HUES64 (cell line): ENCODE measurements at regions not wholly inside any gene's neighbourhood (a gene's known extent, or its start where the extent isn't known, plus 50 kb on each side); places are given as distances from the start of the nearest gene placed in this dataset.
"Not testable (repeated sequence)": the region's sequence is repeated elsewhere in the genome, so short reads cannot be mapped to it uniquely, and the experiment has no call there.

Experiments
- H3K27ac ChIP-seq: 2 replicates; pipeline ENCODE4 v1.7.0; 2013; ENCODE audit warnings: low read depth, low read length, inconsistent platforms
- H3K27me3 ChIP-seq: 2 replicates; pipeline ENCODE4 v1.6.1; 2013; ENCODE audit warnings: mild to moderate bottlenecking, low read length; ENCODE audit not compliant: insufficient read depth
- H3K36me3 ChIP-seq: 2 replicates; pipeline ENCODE4 v1.6.1; 2013; ENCODE audit warnings: mild to moderate bottlenecking, low read length; ENCODE audit not compliant: insufficient read depth
- H3K4me1 ChIP-seq: 2 replicates; pipeline ENCODE4 v1.6.1; 2013; ENCODE audit warnings: mild to moderate bottlenecking, low read length, moderate library complexity; ENCODE audit not compliant: insufficient read depth
- H3K4me3 ChIP-seq: 2 replicates; pipeline ENCODE4 v1.5.1; 2013; ENCODE audit warnings: mild to moderate bottlenecking, low read length, moderate library complexity
- H3K9ac ChIP-seq: 2 replicates; pipeline ENCODE4 v1.6.1; 2013; ENCODE audit warnings: mild to moderate bottlenecking, low read depth, low read length
- H3K9me3 ChIP-seq: 2 replicates; pipeline ENCODE4 v1.6.1; 2013; ENCODE audit warnings: low read depth, low read length; ENCODE audit not compliant: insufficient read depth
- WGBS: fragments of 150-250, 120-280 bp; methylation state at CpG from one replicate; pipeline ENCODE4 v1.1.7; 2013; ENCODE audit warnings: missing lambda C conversion rate; 5-methylcytosine and 5-hydroxymethylcytosine counted together

DNA sequence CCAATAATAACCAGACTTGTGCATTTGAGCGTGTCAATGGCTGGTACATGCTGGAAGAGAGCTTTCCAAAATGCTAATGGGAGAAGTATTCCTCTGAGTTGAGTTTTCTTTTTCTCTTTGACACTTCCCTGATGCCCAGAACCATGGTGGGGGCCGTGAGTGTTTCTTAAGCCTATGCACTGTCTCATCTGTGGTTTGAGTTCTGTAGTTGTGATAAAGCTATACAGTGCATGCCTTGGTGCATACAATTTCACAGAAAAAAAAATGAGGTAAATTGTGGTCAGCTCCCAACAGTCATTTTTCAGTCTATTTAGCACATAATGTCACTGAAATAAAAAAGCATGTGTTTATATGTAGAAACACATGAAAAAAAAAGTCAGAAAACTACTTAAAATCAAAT, 204.8 kb downstream of the HDGFL1 start:
- Histone ChIP-seq H3K36me3 (no peaks in the 10 kb centered on the region), H3K4me3 (no peak overlapping the region), H3K27me3 (no peaks in the 10 kb centered on the region), H3K27ac (no peak overlapping the region), H3K9me3 (peaks cover 17% of the 10 kb centered on the region), H3K9ac (no peak overlapping the region), H3K4me1 (no peaks in the 10 kb centered on the region)
- 88% methylated on average over 2 of the region's 2 CpGs for WGBS

DNA sequence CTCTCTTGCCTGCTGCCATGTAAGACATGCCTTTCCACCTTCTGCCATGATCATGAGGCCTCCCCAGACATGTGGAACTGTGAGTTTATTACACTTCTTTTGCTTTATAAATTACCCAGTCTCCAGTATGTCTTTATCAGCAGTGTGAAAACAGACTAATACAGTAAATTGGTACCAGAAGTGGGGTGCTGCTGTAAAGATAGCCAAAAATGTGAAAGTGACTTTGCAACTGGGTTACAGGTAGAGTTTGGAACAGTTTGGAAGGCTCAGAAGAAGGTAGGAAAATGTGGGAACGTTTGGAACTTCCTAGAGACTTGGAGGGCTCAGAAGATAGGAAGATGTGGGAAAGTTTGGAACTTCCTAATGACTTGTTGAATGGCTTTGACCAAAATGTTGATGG, 209.1 kb downstream of the HDGFL1 start:
- 80% methylated on average over 1 of the region's 1 CpG for WGBS
- not testable (repeated sequence) for H3K4me1 ChIP-seq, H3K27me3 ChIP-seq, H3K36me3 ChIP-seq, H3K27ac ChIP-seq, H3K4me3 ChIP-seq, H3K9ac ChIP-seq
- peaks cover 25% of the 10 kb centered on the region for H3K9me3 ChIP-seq

DNA sequence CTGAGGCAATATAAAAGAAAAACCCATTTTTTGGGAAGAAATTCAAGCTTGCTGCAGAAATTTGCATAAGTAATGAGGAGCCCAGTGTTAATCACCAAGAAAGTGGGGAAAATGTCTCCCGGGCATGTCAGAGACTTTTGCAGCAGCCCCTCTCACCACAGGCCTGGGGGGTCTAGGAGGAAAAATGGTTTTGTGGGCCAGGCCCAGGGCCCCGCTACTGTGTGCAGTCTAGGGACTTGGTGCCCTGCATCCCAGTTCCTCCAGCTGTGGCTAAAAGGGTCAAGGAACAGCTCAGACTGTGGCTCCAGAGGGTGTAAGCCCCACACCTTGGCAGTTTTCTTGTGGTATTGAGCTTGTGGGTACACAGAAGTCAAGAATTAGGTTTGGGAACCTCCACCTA, 209.7 kb downstream of the HDGFL1 start:
- no peak overlapping the region for H3K4me3 ChIP-seq
- H3K36me3 ChIP-seq = no peaks in the 10 kb centered on the region
- no peak overlapping the region for H3K9ac ChIP-seq
- H3K4me1 ChIP-seq = peaks cover under 1% of the 10 kb centered on the region; the same call in 1 of the 2 replicates
- peaks cover 25% of the 10 kb centered on the region for H3K9me3 ChIP-seq
- WGBS = 95% methylated on average over 2 of the region's 2 CpGs
- H3K27me3 ChIP-seq = no peaks in the 10 kb centered on the region
- no peak overlapping the region for H3K27ac ChIP-seq

DNA sequence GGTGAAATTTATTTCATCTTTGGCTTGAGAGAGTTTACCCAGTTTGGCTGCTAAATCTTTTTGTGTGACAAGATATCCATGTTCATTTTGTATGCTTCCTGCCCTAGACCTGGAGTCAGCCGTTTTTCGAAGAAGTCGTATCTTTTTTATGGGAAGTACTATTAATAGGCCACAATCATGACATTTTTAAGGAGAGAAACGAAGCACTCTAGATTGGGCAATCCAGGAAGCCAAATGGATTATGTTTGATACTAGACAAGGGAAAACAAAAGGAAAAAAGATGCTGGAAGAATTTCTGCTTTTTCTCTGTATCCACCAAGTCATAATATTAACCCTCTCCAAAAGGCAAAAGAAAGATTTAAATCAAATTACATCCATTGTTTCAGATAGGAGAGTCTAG, 214.6 kb downstream of the HDGFL1 start:
- 94% methylated on average over 4 of the region's 4 CpGs for WGBS
- H3K27me3 ChIP-seq = no peaks in the 10 kb centered on the region
- H3K4me1 ChIP-seq = peaks cover 15% of the 10 kb centered on the region; the same call in 1 of the 2 replicates
- peaks cover 10% of the 10 kb centered on the region for H3K9me3 ChIP-seq
- no peaks in the 10 kb centered on the region for H3K36me3 ChIP-seq
- no peak overlapping the region for H3K9ac ChIP-seq
- H3K4me3 ChIP-seq = no peak overlapping the region
- no peak overlapping the region for H3K27ac ChIP-seq

DNA sequence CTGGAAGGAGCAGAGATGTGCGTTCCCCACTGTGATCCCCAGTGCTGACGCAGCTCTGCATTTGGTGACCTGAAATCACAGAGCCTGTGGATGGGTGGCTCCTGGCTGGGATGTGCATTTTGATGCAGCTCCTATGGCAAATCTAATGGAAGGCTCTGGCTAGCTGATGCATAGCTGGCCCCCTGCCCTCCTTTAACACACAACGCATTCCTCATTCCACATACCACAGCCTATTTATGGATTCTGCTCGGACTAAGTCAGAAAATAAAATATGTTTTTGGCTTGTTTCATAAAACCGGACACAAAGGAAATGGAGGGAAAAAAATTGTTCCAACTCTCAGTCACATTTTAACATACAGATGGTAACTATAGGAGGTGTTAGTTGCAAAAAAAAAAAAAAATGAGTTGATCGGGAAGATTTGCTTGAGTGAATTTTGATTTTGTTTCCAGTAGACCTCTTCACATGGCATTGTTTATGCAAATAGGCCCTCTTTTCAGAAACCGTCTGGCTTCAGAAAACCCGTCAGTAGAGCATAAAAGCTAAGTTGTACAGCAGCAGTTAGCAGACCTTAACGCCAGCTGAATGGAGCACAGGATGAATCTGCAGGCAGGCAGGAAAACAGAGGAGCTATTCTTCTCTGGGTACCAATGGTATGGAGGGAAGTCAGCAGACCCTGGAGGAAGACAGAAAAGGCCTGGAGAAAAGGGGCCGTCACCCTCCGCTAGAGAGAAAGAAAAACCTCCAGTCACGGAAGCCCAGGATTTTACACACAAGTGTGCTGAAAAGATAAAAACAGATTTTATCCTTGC, 215.4 kb downstream of the HDGFL1 start:
- Histone ChIP-seq H3K27me3 (no peaks in the 10 kb centered on the region), H3K27ac (no peak overlapping the region), H3K36me3 (no peaks in the 10 kb centered on the region), H3K4me3 (no peak overlapping the region), H3K9ac (no peak overlapping the region; the same call in 1 of the 2 replicates), H3K9me3 (peaks cover 1% of the 10 kb centered on the region; the same call in 1 of the 2 replicates), H3K4me1 (peaks cover 15% of the 10 kb centered on the region; the same call in 1 of the 2 replicates)
- 83% methylated on average over 10 of the region's 12 CpGs for WGBS

DNA sequence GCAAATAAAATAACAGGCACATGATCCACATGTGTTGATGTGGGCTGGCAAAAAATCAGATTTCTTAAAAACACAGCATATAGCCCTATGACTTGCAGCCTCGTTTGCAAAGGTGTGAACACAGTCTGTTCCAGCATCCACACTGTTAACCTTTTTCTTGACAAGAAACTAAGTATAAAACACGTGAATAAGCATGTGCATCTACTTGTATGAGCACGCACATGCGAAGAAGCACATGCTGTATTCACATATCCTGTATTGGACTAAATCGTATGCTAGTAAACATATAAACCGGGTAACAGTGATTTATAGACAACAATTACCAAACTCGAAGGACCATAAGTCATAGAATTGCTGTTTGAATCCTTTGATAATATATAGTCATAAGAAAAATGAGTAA, 218.7 kb downstream of the HDGFL1 start:
- Histone ChIP-seq H3K4me1 (peaks cover 15% of the 10 kb centered on the region; the same call in 1 of the 2 replicates), H3K27me3 (no peaks in the 10 kb centered on the region), H3K36me3 (no peaks in the 10 kb centered on the region), H3K4me3 (no peak overlapping the region), H3K27ac (no peak overlapping the region), H3K9ac (no peak overlapping the region), H3K9me3 (no peaks in the 10 kb centered on the region)
- 98% methylated on average over 7 of the region's 7 CpGs for WGBS

DNA sequence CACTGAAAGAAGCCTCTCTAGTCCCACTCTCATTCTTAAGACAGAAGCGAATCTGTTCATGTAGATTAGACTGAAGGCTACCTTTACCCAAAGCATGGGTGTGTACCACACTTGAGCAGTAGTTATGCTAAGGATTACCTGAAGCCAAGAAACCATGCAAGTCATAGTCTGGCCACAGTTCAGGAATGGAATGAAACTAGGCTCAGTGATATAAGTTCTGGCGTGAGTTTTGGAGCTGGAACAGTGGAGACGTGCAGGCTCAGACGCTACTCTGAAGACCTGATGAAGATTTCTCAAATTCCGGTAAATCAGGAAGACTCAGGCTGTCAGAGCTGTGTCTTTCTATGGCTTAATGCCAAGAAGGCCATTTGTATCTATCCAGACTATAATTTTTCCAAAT, 219.9 kb downstream of the HDGFL1 start:
- Histone ChIP-seq H3K27me3 (no peaks in the 10 kb centered on the region), H3K36me3 (no peaks in the 10 kb centered on the region)
- 96% methylated on average over 5 of the region's 5 CpGs for WGBS

DNA sequence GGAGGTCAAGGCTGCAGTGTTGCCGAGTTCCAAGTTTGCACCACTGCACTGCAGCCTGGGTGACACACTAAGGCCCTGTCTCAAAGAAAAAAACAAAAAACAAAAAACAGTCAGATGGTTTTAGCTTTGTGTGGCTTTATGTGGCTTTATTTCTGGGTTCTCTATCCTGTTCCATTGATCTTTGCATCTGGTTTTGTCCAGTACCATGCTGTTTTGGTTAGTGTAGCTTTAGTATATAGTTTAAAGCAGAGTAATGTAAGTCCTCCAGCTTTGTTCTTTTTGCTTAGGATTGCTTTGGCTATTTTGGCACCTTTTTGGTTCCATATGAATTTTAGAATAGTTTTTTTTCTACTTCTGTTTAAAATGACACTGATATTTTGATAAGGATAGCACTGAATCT, 225.5 kb downstream of the HDGFL1 start:
- Histone ChIP-seq H3K4me3 (no peak overlapping the region), H3K27ac (no peak overlapping the region), H3K9ac (no peak overlapping the region), H3K36me3 (no peaks in the 10 kb centered on the region), H3K4me1 (no peaks in the 10 kb centered on the region), H3K9me3 (peaks cover 21% of the 10 kb centered on the region; the same call in 1 of the 2 replicates), H3K27me3 (no peaks in the 10 kb centered on the region)
- WGBS = 90% methylated on average over 1 of the region's 1 CpG

More for the DNA sequence above, 219.9 kb downstream of the HDGFL1 start:
- H3K4me1 ChIP-seq = peaks cover 12% of the 10 kb centered on the region; the same call in 1 of the 2 replicates
- H3K9ac ChIP-seq = no peak overlapping the region
- H3K9me3 ChIP-seq = peaks cover 7% of the 10 kb centered on the region; the same call in 1 of the 2 replicates
- H3K4me3 ChIP-seq = no peak overlapping the region
- no peak overlapping the region for H3K27ac ChIP-seq

DNA sequence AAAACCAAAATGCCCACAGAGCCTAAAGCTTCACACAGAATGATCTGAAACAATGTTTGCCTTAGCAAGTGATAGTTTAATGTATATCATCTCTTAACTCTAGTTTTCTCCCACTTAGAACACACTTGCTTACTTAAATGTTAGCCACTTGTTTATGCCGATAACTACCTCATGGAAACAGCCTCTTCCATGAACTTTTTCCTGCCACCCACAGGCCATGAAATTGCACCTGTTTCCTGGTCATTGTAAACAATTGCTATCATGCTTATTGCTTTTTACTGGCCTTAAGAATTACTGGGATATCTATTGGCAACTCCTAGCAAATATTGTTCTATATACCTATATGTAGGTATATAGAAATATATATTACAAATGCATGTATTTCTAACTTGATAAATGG, 231.1 kb downstream of the HDGFL1 start:
- H3K27ac ChIP-seq = no peak overlapping the region
- no peaks in the 10 kb centered on the region for H3K27me3 ChIP-seq
- no peaks in the 10 kb centered on the region for H3K36me3 ChIP-seq
- H3K9ac ChIP-seq = no peak overlapping the region
- H3K4me3 ChIP-seq = no peak overlapping the region
- no peaks in the 10 kb centered on the region for H3K4me1 ChIP-seq
- H3K9me3 ChIP-seq = 0 out of 2 replicates have a peak, but pooled peaks cover 2% of the 10 kb centered on the region
- WGBS = 98% methylated on average over 1 of the region's 1 CpG

DNA sequence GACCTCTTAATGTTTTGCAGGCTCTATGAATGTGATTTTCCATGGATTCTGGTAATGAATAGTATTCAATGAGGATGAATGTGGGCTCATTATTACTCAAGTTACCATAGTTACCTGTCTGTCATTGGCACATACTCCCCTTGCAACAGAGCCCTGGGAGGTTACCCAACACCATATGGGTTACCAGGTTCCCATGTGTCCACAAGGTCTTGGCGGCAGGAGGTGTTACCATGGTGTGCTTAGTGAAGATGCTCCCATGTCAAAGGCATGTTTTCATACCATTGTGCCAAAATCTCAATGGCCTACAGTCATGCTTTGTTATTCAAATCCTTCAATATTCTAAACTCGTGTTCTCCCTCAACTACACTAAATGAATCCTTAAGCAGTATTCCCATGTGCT, 232.5 kb downstream of the HDGFL1 start:
- Histone ChIP-seq H3K27me3 (no peaks in the 10 kb centered on the region), H3K9ac (no peak overlapping the region), H3K27ac (no peak overlapping the region), H3K36me3 (no peaks in the 10 kb centered on the region), H3K4me3 (no peak overlapping the region), H3K4me1 (peaks cover 3% of the 10 kb centered on the region; the same call in 1 of the 2 replicates), H3K9me3 (no peaks in the 10 kb centered on the region)
- 88% methylated on average over 2 of the region's 2 CpGs for WGBS

DNA sequence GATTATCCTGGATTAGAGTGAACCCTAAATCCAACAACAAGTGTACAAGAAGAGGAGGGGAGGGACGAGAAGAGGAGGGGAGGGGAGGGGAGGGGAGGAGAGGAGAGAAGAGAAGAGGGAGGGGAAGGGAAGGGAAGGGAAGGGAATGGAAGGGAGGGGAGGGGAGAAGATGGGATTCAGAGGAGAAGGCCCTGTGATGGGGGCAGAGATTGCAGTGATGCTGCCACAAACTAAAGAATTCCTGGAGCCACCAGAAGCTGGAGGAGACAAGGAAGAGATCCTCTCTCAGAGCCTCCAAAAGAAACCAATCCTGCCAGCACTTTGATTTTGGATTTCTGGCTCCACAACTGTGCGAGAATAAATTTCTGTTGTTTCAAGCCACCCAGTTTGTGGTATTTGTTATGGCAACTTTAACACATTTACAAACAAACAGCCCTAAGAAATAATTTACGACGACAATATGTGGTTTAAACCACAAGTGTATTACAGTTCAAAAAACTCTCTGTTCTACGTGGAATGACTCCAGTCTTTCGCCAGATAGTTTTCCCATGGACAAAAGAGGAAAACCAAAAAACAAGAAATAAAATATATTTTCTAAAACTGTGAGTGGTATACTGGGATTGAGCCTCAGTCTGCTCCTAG, 235.4 kb downstream of the HDGFL1 start:
- Histone ChIP-seq H3K27ac (no peak overlapping the region), H3K27me3 (no peaks in the 10 kb centered on the region), H3K4me3 (no peak overlapping the region), H3K36me3 (no peaks in the 10 kb centered on the region), H3K9me3 (no peaks in the 10 kb centered on the region), H3K9ac (no peak overlapping the region), H3K4me1 (peaks cover 19% of the 10 kb centered on the region)
- WGBS = 97% methylated on average over 6 of the region's 6 CpGs
